ENCODE measurements at regions not wholly inside any gene's neighbourhood (a gene's known extent, or its start where the extent isn't known, plus 50 kb on each side); places are given as distances from the start of the nearest gene placed in this dataset.

GRCh38 chr4:117383468-117383867, 298.1 kb upstream of the TRAM1L1 start:
- TF ChIP-seq, protein P1, sequence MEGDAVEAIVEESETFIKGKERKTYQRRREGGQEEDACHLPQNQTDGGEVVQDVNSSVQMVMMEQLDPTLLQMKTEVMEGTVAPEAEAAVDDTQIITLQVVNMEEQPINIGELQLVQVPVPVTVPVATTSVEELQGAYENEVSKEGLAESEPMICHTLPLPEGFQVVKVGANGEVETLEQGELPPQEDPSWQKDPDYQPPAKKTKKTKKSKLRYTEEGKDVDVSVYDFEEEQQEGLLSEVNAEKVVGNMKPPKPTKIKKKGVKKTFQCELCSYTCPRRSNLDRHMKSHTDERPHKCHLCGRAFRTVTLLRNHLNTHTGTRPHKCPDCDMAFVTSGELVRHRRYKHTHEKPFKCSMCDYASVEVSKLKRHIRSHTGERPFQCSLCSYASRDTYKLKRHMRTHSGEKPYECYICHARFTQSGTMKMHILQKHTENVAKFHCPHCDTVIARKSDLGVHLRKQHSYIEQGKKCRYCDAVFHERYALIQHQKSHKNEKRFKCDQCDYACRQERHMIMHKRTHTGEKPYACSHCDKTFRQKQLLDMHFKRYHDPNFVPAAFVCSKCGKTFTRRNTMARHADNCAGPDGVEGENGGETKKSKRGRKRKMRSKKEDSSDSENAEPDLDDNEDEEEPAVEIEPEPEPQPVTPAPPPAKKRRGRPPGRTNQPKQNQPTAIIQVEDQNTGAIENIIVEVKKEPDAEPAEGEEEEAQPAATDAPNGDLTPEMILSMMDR (IDR thresholded peaks at IDR 0.05), result no peak
- TF ChIP-seq POLR2A (IDR thresholded peaks at IDR 0.05), result no peak
